H7 (cell line): ENCODE measurements at regions not wholly inside any gene's neighbourhood (a gene's known extent, or its start where the extent isn't known, plus 50 kb on each side); places are given as distances from the start of the nearest gene placed in this dataset.

Source experiments
- DNase-seq: peaks from one replicate; pipeline ENCODE4 v3.0.0; 2012
- H3K27me3 ChIP-seq: 2 replicates; pipeline ENCODE4 v1.6.0; 2011; ENCODE audit warnings: mild to moderate bottlenecking, low read length; ENCODE audit not compliant: control insufficient read depth, insufficient read depth
- H3K36me3 ChIP-seq: replicated peaks from 2 replicates; pipeline ENCODE4 v1.5.1; 2011; ENCODE audit warnings: low read length; ENCODE audit not compliant: control insufficient read depth, insufficient read depth
- H3K4me3 ChIP-seq: 2 replicates; pipeline ENCODE4 v1.5.1; 2011; ENCODE audit warnings: low read depth, mild to moderate bottlenecking, control low read depth, low read length, moderate library complexity; ENCODE audit not compliant: insufficient read depth

- no peaks in the 10 kb centered on the region for H3K27me3 ChIP-seq
- DNase-seq: no peak
- H3K36me3 ChIP-seq: no peaks in the 10 kb centered on the region
These were observed 209.8 kb downstream of the BMP7 start for GRCh38 chr20:57056651-57057050.

GRCh38 chr20:57059055-57059596 lies 207.3 kb downstream of the BMP7 start:
- Histone ChIP-seq H3K4me3 (no peak overlapping the region), H3K27me3 (no peaks in the 10 kb centered on the region; the same call in 1 of the 2 replicates), H3K36me3 (no peaks in the 10 kb centered on the region)
- no peak for DNase-seq

More at GRCh38 chr20:57056651-57057050, 209.8 kb downstream of the BMP7 start:
- H3K4me3 ChIP-seq: no peak overlapping the region

- Histone ChIP-seq H3K4me3 (no peak overlapping the region), H3K36me3 (no peaks in the 10 kb centered on the region), H3K27me3 (no peaks in the 10 kb centered on the region; the same call in 1 of the 2 replicates)
- no peak for DNase-seq
These were observed 205.9 kb downstream of the BMP7 start for GRCh38 chr20:57060407-57061050.

GRCh38 chr20:57061051-57061900 lies 205.2 kb downstream of the BMP7 start:
- Histone ChIP-seq H3K4me3 (no peak overlapping the region), H3K27me3 (no peaks in the 10 kb centered on the region; the same call in 1 of the 2 replicates), H3K36me3 (no peaks in the 10 kb centered on the region)
- peak; percentile 89 for DNase-seq

- Histone ChIP-seq H3K27me3 (no peaks in the 10 kb centered on the region; the same call in 1 of the 2 replicates), H3K36me3 (no peaks in the 10 kb centered on the region), H3K4me3 (no peak overlapping the region)
- DNase-seq: no peak
These were observed 204.2 kb downstream of the BMP7 start for GRCh38 chr20:57062241-57062640.

- Histone ChIP-seq H3K36me3 (no peaks in the 10 kb centered on the region), H3K4me3 (no peak overlapping the region), H3K27me3 (no peaks in the 10 kb centered on the region; the same call in 1 of the 2 replicates)
- no peak for DNase-seq
These were observed 203.7 kb downstream of the BMP7 start for GRCh38 chr20:57062696-57063270.

- no peak for DNase-seq
- Histone ChIP-seq H3K4me3 (no peak overlapping the region), H3K36me3 (no peaks in the 10 kb centered on the region), H3K27me3 (no peaks in the 10 kb centered on the region; the same call in 1 of the 2 replicates)
These were observed 201.6 kb downstream of the BMP7 start for GRCh38 chr20:57064836-57065235.

- no peak for DNase-seq
- Histone ChIP-seq H3K27me3 (peaks cover 2% of the 10 kb centered on the region), H3K4me3 (no peak overlapping the region), H3K36me3 (no peaks in the 10 kb centered on the region)
These were observed 200.8 kb downstream of the BMP7 start for GRCh38 chr20:57065646-57066045.

GRCh38 chr20:57066126-57066900 lies 200.1 kb downstream of the BMP7 start:
- no peak for DNase-seq

GRCh38 chr20:57069442-57069841 lies 197.0 kb downstream of the BMP7 start:
- peaks cover 2% of the 10 kb centered on the region for H3K27me3 ChIP-seq
- H3K4me3 ChIP-seq: no peak overlapping the region
- DNase-seq: no peak
- H3K36me3 ChIP-seq: no peaks in the 10 kb centered on the region

More at GRCh38 chr20:57066126-57066900, 200.1 kb downstream of the BMP7 start:
- Histone ChIP-seq H3K36me3 (no peaks in the 10 kb centered on the region), H3K4me3 (no peak overlapping the region), H3K27me3 (peaks cover 2% of the 10 kb centered on the region)

- H3K36me3 ChIP-seq: no peaks in the 10 kb centered on the region
- no peak overlapping the region for H3K4me3 ChIP-seq
- peaks cover 2% of the 10 kb centered on the region for H3K27me3 ChIP-seq
- no peak for DNase-seq
These were observed 196.1 kb downstream of the BMP7 start for GRCh38 chr20:57070296-57070695.

GRCh38 chr20:57071283-57071731 lies 195.1 kb downstream of the BMP7 start:
- Histone ChIP-seq H3K27me3 (peaks cover 2% of the 10 kb centered on the region), H3K36me3 (no peaks in the 10 kb centered on the region), H3K4me3 (peak overlapping the region; percentile 19; the same call in 1 of the 2 replicates)
- peak; percentile 81 for DNase-seq

GRCh38 chr20:57071954-57072583 lies 194.4 kb downstream of the BMP7 start:
- DNase-seq: no peak
- peaks cover 2% of the 10 kb centered on the region for H3K27me3 ChIP-seq
- H3K4me3 ChIP-seq: no peak overlapping the region
- H3K36me3 ChIP-seq: no peaks in the 10 kb centered on the region
